DND-41 (cell line): ENCODE measurements at regions not wholly inside any gene's neighbourhood (a gene's known extent, or its start where the extent isn't known, plus 50 kb on each side); places are given as distances from the start of the nearest gene placed in this dataset.

Experiments used
- EZH2 ChIP-seq: IDR thresholded peaks from 3 replicates; pipeline ENCODE4 v1.6.1; 2012; ENCODE audit warnings: borderline replicate concordance, low read depth, mild to moderate bottlenecking, moderate library complexity, low read length, inconsistent platforms; ENCODE audit not compliant: severe bottlenecking
- TF ChIP-seq, protein P1 (sequence below): IDR thresholded peaks from 2 replicates; pipeline ENCODE4 v1.5.1; 2012; ENCODE audit warnings: borderline replicate concordance, low read length, moderate library complexity, mild to moderate bottlenecking; ENCODE audit not compliant: poor library complexity, severe bottlenecking; ENCODE audit errors: extremely low read depth

DNA sequence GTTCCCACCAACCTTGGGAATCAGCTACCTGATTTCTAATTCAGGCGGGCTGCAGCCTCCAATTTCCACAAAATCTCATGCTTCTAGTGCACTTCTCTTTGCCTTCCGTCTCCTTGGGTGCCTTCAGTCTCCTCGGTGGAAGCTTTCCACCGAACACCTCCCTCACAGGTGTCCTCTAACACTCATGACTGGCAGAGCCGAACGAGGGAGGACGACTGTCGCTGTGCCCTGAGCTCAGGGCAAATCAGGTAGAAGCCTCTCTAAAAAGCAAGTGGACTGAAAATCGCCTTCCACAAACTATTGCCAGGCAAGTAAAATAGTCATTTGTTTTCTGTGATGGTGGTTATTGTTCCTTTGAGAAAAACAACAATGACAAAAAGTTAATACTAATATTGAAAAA lies 176.1 kb upstream of the PPARGC1A start:
- TF ChIP-seq, protein P1, sequence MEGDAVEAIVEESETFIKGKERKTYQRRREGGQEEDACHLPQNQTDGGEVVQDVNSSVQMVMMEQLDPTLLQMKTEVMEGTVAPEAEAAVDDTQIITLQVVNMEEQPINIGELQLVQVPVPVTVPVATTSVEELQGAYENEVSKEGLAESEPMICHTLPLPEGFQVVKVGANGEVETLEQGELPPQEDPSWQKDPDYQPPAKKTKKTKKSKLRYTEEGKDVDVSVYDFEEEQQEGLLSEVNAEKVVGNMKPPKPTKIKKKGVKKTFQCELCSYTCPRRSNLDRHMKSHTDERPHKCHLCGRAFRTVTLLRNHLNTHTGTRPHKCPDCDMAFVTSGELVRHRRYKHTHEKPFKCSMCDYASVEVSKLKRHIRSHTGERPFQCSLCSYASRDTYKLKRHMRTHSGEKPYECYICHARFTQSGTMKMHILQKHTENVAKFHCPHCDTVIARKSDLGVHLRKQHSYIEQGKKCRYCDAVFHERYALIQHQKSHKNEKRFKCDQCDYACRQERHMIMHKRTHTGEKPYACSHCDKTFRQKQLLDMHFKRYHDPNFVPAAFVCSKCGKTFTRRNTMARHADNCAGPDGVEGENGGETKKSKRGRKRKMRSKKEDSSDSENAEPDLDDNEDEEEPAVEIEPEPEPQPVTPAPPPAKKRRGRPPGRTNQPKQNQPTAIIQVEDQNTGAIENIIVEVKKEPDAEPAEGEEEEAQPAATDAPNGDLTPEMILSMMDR = no peak
- no peak for TF ChIP-seq EZH2
